HG03097 (cell line): ENCODE measurements at regions not wholly inside any gene's neighbourhood (a gene's known extent, or its start where the extent isn't known, plus 50 kb on each side); places are given as distances from the start of the nearest gene placed in this dataset.

Source experiments
- ATAC-seq: cut with Tn5 transposase; IDR thresholded peaks from one replicate; pipeline ENCODE4 v1.9.1; 2021; ENCODE audit not compliant: unreplicated experiment, low FRiP score

- ATAC-seq, result no peak
Observed at GRCh38 chr17:15112846-15113617, 152.1 kb downstream of the PMP22 start.

- ATAC-seq, result no peak
Observed at GRCh38 chr17:15109608-15110007, 155.5 kb downstream of the PMP22 start.

GRCh38 chr17:15108992-15109391 is 156.1 kb downstream of the PMP22 start:
- no peak for ATAC-seq

GRCh38 chr17:15106540-15106939 is 158.6 kb downstream of the PMP22 start:
- ATAC-seq, result no peak

GRCh38 chr17:15103785-15104184 is 161.3 kb downstream of the PMP22 start:
- no peak for ATAC-seq

- no peak for ATAC-seq
Observed at GRCh38 chr17:15101175-15101574, 164.0 kb downstream of the PMP22 start.

- ATAC-seq, result no peak
Observed at GRCh38 chr17:15096511-15096910, 168.6 kb downstream of the PMP22 start.

GRCh38 chr17:15095935-15096334 is 169.2 kb downstream of the PMP22 start:
- no peak for ATAC-seq

GRCh38 chr17:15092762-15093161 is 172.4 kb downstream of the PMP22 start:
- ATAC-seq, result no peak

GRCh38 chr17:15092261-15092660 is 172.9 kb downstream of the PMP22 start:
- ATAC-seq, result no peak

GRCh38 chr17:15091825-15092224 is 173.3 kb downstream of the PMP22 start:
- no peak for ATAC-seq

- ATAC-seq, result no peak
Observed at GRCh38 chr17:15090533-15090932, 174.6 kb downstream of the PMP22 start.

- no peak for ATAC-seq
Observed at GRCh38 chr17:15087946-15088345, 177.2 kb downstream of the PMP22 start.

GRCh38 chr17:15086776-15087295 is 178.3 kb downstream of the PMP22 start:
- ATAC-seq, result no peak

GRCh38 chr17:15085890-15086677 is 179.0 kb downstream of the PMP22 start:
- no peak for ATAC-seq

- no peak for ATAC-seq
Observed at GRCh38 chr17:15083225-15083624, 181.9 kb downstream of the PMP22 start.

- no peak for ATAC-seq
Observed at GRCh38 chr17:15081008-15081407, 184.1 kb downstream of the PMP22 start.

- ATAC-seq, result no peak
Observed at GRCh38 chr17:15078570-15078969, 186.6 kb downstream of the PMP22 start.

GRCh38 chr17:15076991-15077663 is 188.0 kb downstream of the PMP22 start:
- ATAC-seq, result no peak

- ATAC-seq, result no peak
Observed at GRCh38 chr17:15051933-15052332, 213.2 kb downstream of the PMP22 start.

- no peak for ATAC-seq
Observed at GRCh38 chr17:15049795-15050160, 215.3 kb downstream of the PMP22 start.
